ENCODE measurements at regions not wholly inside any gene's neighbourhood (a gene's known extent, or its start where the extent isn't known, plus 50 kb on each side); places are given as distances from the start of the nearest gene placed in this dataset.

DNA sequence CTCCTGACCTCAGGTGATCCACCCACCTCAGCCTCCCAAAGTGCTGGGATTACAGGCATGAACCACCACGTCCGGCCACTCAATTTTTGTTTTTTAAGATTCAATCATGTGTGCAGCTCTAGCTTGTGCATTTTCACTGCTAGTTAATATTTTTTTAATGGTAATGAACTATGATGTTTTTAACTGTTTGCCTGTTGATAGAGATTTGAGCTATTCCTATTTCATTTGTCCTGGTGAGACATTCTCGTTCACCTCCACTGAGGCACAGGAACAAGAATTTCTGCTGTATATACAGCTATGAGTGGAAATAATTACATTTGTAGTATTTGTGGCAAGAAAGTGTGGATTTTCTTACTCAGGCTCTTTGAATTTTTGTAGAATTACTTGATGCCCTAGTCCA is 137.7 kb upstream of the MYOCD start:
- WGBS (ENCODE audit: insufficient coverage) = 100% methylated on average over 1 of the region's 3 CpGs
- no peak overlapping the region for H3K27ac ChIP-seq (ENCODE audit: low read depth, low read length)
- no peaks in the 10 kb centered on the region for H3K9me3 ChIP-seq (ENCODE audit: control insufficient read depth, insufficient read depth, low read length)
- no peaks in the 10 kb centered on the region for H3K4me1 ChIP-seq (ENCODE audit: control insufficient read depth, insufficient read depth, low read length)
- H3K4me3 ChIP-seq (ENCODE audit: low read depth, low read length) = no peak overlapping the region
- DNase-seq (ENCODE audit: low read depth in 4 of 6, low spot score in 6 of 6) = no peak
- no peaks in the 10 kb centered on the region for H3K36me3 ChIP-seq (ENCODE audit: control insufficient read depth, insufficient read depth, low read length)
- no peaks in the 10 kb centered on the region for H3K27me3 ChIP-seq (ENCODE audit: control insufficient read depth, insufficient read depth, low read length)

DNA sequence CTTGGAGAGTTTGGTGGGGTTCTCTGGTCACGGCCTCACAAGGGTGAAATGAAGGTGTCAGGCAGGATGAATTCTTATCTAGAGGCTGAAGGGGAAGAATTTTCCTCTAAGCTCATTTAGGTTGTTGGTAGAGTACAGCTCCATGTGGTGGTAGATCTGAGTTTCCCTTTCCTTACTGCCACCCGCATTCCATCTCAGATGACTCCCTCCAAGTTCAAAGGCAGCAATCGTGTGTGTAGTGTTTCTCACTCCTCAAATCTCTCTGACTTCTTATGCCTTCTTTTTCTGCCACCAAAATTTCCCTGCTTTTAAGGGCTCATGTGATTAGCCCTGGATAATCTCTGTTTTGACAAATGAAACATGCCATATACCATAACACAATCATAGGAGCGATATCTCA is 135.5 kb upstream of the MYOCD start:
- Histone ChIP-seq H3K4me3 (ENCODE audit: low read depth, low read length) (no peak overlapping the region), H3K4me1 (ENCODE audit: control insufficient read depth, insufficient read depth, low read length) (no peaks in the 10 kb centered on the region), H3K27me3 (ENCODE audit: control insufficient read depth, insufficient read depth, low read length) (no peaks in the 10 kb centered on the region), H3K36me3 (ENCODE audit: control insufficient read depth, insufficient read depth, low read length) (no peaks in the 10 kb centered on the region), H3K9me3 (ENCODE audit: control insufficient read depth, insufficient read depth, low read length) (no peaks in the 10 kb centered on the region), H3K27ac (ENCODE audit: low read depth, low read length) (no peak overlapping the region)
- no peak for DNase-seq (ENCODE audit: low read depth in 4 of 6, low spot score in 6 of 6)
- 100% methylated on average over 3 of the region's 4 CpGs for WGBS (ENCODE audit: insufficient coverage)

DNA sequence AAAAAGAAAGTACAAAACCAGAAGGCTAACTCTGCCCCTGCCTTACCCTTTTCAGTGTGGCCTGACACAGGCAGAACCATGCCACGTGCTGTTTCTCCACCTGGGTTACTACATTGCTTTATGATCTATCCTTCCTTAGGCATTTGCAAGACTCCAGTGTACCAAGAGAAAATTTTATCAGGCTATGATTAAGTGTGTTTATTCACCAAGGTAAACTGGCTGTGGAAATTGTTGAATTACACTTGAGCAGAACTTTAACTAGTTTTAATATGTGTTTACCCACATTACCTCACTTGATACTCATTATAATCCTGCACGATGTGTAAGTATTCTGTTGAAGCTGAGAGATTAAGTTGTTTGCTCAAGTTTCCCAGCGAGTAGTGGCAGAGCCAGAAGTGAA is 129.7 kb upstream of the MYOCD start:
- no peaks in the 10 kb centered on the region for H3K9me3 ChIP-seq (ENCODE audit: control insufficient read depth, insufficient read depth, low read length)
- no CpG with 5 or more reads among the region's 3 CpGs for WGBS (ENCODE audit: insufficient coverage)
- DNase-seq (ENCODE audit: low read depth in 4 of 6, low spot score in 6 of 6) = no peak
- H3K27ac ChIP-seq (ENCODE audit: low read depth, low read length) = no peak overlapping the region
- H3K4me1 ChIP-seq (ENCODE audit: control insufficient read depth, insufficient read depth, low read length) = no peaks in the 10 kb centered on the region
- H3K27me3 ChIP-seq (ENCODE audit: control insufficient read depth, insufficient read depth, low read length) = no peaks in the 10 kb centered on the region
- H3K4me3 ChIP-seq (ENCODE audit: low read depth, low read length) = no peak overlapping the region
- H3K36me3 ChIP-seq (ENCODE audit: control insufficient read depth, insufficient read depth, low read length) = no peaks in the 10 kb centered on the region

DNA sequence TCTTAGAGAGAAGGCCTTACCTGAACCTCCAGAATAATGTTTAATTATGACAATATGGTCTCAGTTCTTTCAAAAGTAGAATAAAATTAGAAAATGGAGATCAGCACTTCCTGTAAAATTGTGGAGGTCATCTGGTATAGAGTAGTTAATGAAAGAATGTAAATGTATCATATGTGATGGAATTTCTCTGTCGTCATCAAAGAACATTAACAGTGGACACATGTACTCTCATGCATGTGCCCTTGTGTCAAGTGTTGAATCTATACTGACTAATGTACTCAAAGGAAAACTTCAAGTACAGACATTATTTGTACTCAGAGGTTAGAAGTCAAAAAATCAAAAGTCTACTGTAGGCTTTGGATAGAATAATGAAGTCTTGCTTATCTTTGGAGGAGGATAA is 129.2 kb upstream of the MYOCD start:
- no peaks in the 10 kb centered on the region for H3K36me3 ChIP-seq (ENCODE audit: control insufficient read depth, insufficient read depth, low read length)
- no peak overlapping the region for H3K27ac ChIP-seq (ENCODE audit: low read depth, low read length)
- H3K4me1 ChIP-seq (ENCODE audit: control insufficient read depth, insufficient read depth, low read length) = no peaks in the 10 kb centered on the region
- WGBS (ENCODE audit: insufficient coverage) = no CpG with 5 or more reads among the region's 1 CpG
- H3K27me3 ChIP-seq (ENCODE audit: control insufficient read depth, insufficient read depth, low read length) = no peaks in the 10 kb centered on the region
- H3K4me3 ChIP-seq (ENCODE audit: low read depth, low read length) = no peak overlapping the region
- H3K9me3 ChIP-seq (ENCODE audit: control insufficient read depth, insufficient read depth, low read length) = no peaks in the 10 kb centered on the region
- no peak for DNase-seq (ENCODE audit: low read depth in 4 of 6, low spot score in 6 of 6)

DNA sequence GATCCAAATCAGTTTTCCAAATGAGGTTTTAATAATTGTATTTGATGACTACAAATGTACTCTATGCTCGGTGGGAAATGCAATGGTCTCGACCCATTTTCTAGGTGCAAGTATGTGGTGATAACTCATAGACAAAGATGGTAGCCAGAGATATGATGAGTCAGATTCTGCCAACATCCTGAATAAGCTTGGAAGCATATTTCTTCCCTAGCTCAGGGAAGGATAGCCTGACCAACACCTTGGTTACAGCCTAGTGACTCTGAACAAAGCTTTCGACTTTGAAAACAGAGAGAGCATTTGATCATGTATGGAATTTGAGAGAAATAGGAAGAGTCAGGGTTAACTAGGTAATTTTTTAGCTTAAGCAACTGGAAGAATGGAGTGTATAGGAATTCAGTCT is 128.3 kb upstream of the MYOCD start:
- no peak overlapping the region for H3K27ac ChIP-seq (ENCODE audit: low read depth, low read length)
- no peaks in the 10 kb centered on the region for H3K36me3 ChIP-seq (ENCODE audit: control insufficient read depth, insufficient read depth, low read length)
- 91% methylated on average over 3 of the region's 3 CpGs for WGBS (ENCODE audit: insufficient coverage)
- no peaks in the 10 kb centered on the region for H3K9me3 ChIP-seq (ENCODE audit: control insufficient read depth, insufficient read depth, low read length)
- no peak overlapping the region for H3K4me3 ChIP-seq (ENCODE audit: low read depth, low read length)
- no peak for DNase-seq (ENCODE audit: low read depth in 4 of 6, low spot score in 6 of 6)
- no peaks in the 10 kb centered on the region for H3K4me1 ChIP-seq (ENCODE audit: control insufficient read depth, insufficient read depth, low read length)
- no peaks in the 10 kb centered on the region for H3K27me3 ChIP-seq (ENCODE audit: control insufficient read depth, insufficient read depth, low read length)

DNA sequence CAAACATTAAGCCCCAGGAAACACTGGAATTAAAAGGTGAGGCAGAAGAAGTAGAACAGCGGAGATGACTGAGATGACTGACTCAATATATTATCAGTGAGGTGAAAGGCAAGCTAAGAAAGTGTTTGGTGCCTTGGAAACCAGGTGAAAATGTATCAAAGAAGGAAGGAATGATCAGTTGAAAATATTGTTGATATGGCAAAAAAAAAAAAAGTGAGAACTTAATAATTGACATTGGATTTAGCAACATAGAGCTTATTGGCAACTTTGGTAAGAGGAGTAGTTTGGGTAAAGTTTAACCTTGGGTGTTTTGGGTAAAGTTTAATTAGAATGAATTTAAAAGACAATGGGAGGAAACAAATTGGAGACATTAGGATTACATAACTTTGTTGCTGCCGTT is 127.7 kb upstream of the MYOCD start:
- Histone ChIP-seq H3K9me3 (ENCODE audit: control insufficient read depth, insufficient read depth, low read length) (no peaks in the 10 kb centered on the region), H3K4me1 (ENCODE audit: control insufficient read depth, insufficient read depth, low read length) (no peaks in the 10 kb centered on the region), H3K27ac (ENCODE audit: low read depth, low read length) (no peak overlapping the region), H3K4me3 (ENCODE audit: low read depth, low read length) (no peak overlapping the region), H3K36me3 (ENCODE audit: control insufficient read depth, insufficient read depth, low read length) (no peaks in the 10 kb centered on the region), H3K27me3 (ENCODE audit: control insufficient read depth, insufficient read depth, low read length) (no peaks in the 10 kb centered on the region)
- DNase-seq (ENCODE audit: low read depth in 4 of 6, low spot score in 6 of 6) = no peak
- WGBS (ENCODE audit: insufficient coverage) = 100% methylated on average over 1 of the region's 2 CpGs

DNA sequence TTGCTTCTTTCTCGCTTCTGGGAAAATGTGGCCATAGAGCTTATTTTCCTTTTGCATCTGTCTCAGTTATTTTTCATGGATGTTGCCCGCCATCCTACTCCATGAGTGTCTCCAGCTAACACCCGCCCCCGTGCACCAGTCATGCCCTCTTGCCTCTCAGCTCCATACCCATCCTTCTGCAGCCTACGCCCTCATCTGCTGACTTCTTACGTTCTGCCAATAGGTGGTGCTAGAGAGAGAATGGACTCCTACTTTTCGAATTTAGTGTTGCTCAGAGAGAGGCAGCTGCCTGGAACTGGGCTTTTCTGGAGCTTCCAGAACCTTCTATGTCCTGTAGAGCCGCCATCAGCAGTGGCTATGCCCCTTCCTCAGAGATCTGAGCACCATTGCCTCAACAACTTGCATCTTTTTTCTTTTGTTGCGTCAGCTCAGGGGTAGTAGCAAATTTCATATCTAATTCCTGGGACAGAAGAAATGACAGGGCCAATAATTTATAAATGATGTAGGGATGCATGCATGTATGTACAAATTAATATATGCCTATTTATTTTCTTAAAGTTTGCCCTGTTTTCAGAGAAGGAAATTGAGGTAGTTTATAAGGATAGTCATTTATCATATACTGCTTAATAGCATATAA is 119.7 kb upstream of the MYOCD start:
- no peaks in the 10 kb centered on the region for H3K4me1 ChIP-seq (ENCODE audit: control insufficient read depth, insufficient read depth, low read length)
- peak in 3 of 6 donors; percentile 11 to 75 (median 65) for DNase-seq (ENCODE audit: low read depth in 4 of 6, low spot score in 6 of 6)
- H3K4me3 ChIP-seq (ENCODE audit: low read depth, low read length) = no peak overlapping the region
- H3K27ac ChIP-seq (ENCODE audit: low read depth, low read length) = no peak overlapping the region
- no peaks in the 10 kb centered on the region for H3K27me3 ChIP-seq (ENCODE audit: control insufficient read depth, insufficient read depth, low read length)
- no peaks in the 10 kb centered on the region for H3K36me3 ChIP-seq (ENCODE audit: control insufficient read depth, insufficient read depth, low read length)
- H3K9me3 ChIP-seq (ENCODE audit: control insufficient read depth, insufficient read depth, low read length) = no peaks in the 10 kb centered on the region
- whole genome bisulfite sequencing (ENCODE audit: insufficient coverage) = 66% methylated on average over 3 of the region's 9 CpGs

DNA sequence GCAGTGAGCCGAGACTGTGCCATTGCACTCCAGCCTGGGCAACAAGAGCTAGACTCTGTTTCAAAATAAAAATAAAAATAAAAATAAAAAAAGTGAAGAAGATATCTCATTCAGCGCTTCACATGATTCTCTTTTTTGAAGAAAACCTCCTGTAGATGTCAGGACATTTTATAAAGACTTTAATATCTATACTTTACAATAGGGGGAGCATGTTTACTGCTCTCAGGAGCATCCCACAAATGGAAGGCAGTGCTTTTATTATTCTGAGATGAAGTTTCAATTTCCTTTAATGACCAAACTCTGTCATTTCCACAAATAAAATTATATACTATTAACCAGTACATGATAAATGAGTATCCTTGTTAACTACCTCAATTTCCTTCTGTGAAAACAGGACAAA is 118.7 kb upstream of the MYOCD start:
- Histone ChIP-seq H3K4me1 (ENCODE audit: control insufficient read depth, insufficient read depth, low read length) (no peaks in the 10 kb centered on the region), H3K9me3 (ENCODE audit: control insufficient read depth, insufficient read depth, low read length) (no peaks in the 10 kb centered on the region), H3K27me3 (ENCODE audit: control insufficient read depth, insufficient read depth, low read length) (no peaks in the 10 kb centered on the region), H3K27ac (ENCODE audit: low read depth, low read length) (no peak overlapping the region), H3K36me3 (ENCODE audit: control insufficient read depth, insufficient read depth, low read length) (no peaks in the 10 kb centered on the region), H3K4me3 (ENCODE audit: low read depth, low read length) (no peak overlapping the region)
- no peak for DNase-seq (ENCODE audit: low read depth in 4 of 6, low spot score in 6 of 6)
- no CpG with 5 or more reads among the region's 2 CpGs for WGBS (ENCODE audit: insufficient coverage)

DNA sequence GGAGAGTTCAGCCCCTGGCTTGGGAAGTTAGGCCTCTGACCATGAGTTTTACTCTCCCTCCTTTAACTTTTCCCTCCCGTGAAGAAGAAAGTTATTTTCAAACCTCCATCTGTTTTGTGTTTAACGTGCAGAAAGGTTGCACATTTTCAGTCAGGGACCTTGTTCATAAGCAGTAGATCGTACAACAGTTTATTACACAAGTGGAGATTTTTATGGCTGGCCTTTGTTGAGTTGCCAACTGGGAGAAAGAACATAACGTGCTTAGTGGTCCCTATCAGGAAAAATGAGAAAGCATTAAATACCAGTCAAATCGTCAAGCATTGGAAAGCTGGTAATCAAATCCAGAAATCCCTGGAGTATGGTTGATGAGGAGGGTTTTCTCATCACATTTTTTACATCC is 117.9 kb upstream of the MYOCD start:
- no CpG with 5 or more reads among the region's 5 CpGs for WGBS (ENCODE audit: insufficient coverage)
- H3K27me3 ChIP-seq (ENCODE audit: control insufficient read depth, insufficient read depth, low read length) = no peaks in the 10 kb centered on the region
- DNase-seq (ENCODE audit: low read depth in 4 of 6, low spot score in 6 of 6) = peak in 1 of 6 donors; percentile 35
- H3K4me1 ChIP-seq (ENCODE audit: control insufficient read depth, insufficient read depth, low read length) = no peaks in the 10 kb centered on the region
- no peak overlapping the region for H3K27ac ChIP-seq (ENCODE audit: low read depth, low read length)
- H3K9me3 ChIP-seq (ENCODE audit: control insufficient read depth, insufficient read depth, low read length) = no peaks in the 10 kb centered on the region
- no peaks in the 10 kb centered on the region for H3K36me3 ChIP-seq (ENCODE audit: control insufficient read depth, insufficient read depth, low read length)
- no peak overlapping the region for H3K4me3 ChIP-seq (ENCODE audit: low read depth, low read length)

DNA sequence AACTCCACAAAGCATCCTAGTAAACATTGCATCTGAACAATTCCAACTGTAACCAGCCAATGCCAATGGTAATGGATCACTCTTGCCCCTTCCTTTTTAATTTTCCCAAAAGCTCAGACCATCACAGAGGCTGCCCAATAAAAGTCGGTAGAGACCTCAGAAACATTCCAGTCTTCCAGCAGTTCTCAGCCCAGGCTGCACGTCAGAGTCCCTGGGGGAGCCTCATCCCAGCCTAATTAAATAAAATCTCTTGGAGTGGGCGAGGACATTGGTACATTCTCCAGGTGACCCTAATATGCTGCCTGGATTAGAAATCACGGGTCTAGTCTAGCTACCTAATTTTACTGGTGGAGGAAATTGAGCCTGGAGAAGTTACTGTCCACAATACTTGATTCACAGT is 117.1 kb upstream of the MYOCD start:
- no peak for DNase-seq (ENCODE audit: low read depth in 4 of 6, low spot score in 6 of 6)
- Histone ChIP-seq H3K4me3 (ENCODE audit: low read depth, low read length) (no peak overlapping the region), H3K4me1 (ENCODE audit: control insufficient read depth, insufficient read depth, low read length) (no peaks in the 10 kb centered on the region), H3K9me3 (ENCODE audit: control insufficient read depth, insufficient read depth, low read length) (no peaks in the 10 kb centered on the region), H3K36me3 (ENCODE audit: control insufficient read depth, insufficient read depth, low read length) (no peaks in the 10 kb centered on the region), H3K27me3 (ENCODE audit: control insufficient read depth, insufficient read depth, low read length) (no peaks in the 10 kb centered on the region), H3K27ac (ENCODE audit: low read depth, low read length) (no peak overlapping the region)
- 78% methylated on average over 1 of the region's 4 CpGs for WGBS (ENCODE audit: insufficient coverage)

All from spinal cord (tissue), 9 donors.